ENCODE measurements at regions not wholly inside any gene's neighbourhood (a gene's known extent, or its start where the extent isn't known, plus 50 kb on each side); places are given as distances from the start of the nearest gene placed in this dataset.

- TF ChIP-seq CTCF (conservative IDR thresholded peaks at IDR 0.05; ENCODE audit: low read depth, low read length) (no peak), POLR2A (IDR thresholded peaks at IDR 0.05; ENCODE audit: low read depth, low read length) (no peak), SMC3 (IDR thresholded peaks at IDR 0.05; ENCODE audit: low read depth, low read length) (no peak), CHD1 (IDR thresholded peaks at IDR 0.05; ENCODE audit: low read depth, low read length) (no peak), MAFK (IDR thresholded peaks at IDR 0.05; ENCODE audit: low read depth, low read length) (no peak)
These were observed 212.9 kb downstream of the PDHA2 start for GRCh38 chr4:96052827-96053226.
